H1 (cell line): ENCODE measurements at regions not wholly inside any gene's neighbourhood (a gene's known extent, or its start where the extent isn't known, plus 50 kb on each side); places are given as distances from the start of the nearest gene placed in this dataset.

Experiments used
- CTCF ChIP-seq, 3 experiments: IDR thresholded peaks; 1 replicate in 2 of 3; 2 replicates in 1 of 3; pipeline versions ENCODE4 v1.5.1 to v1.6.1; 2011; ENCODE audit warnings: low read length in 3 of 3, mild to moderate bottlenecking in 3 of 3, inconsistent platforms in 2 of 3, low read depth in 1 of 3, moderate library complexity in 1 of 3; ENCODE audit not compliant: insufficient read depth in 1 of 3; ENCODE audit errors: control extremely low read depth in 1 of 3
- E2F6 ChIP-seq: IDR thresholded peaks from 2 replicates; pipeline ENCODE4 v1.6.1; 2012; ENCODE audit warnings: inconsistent platforms
- POLR2A ChIP-seq, 2 experiments: IDR thresholded peaks; 1 replicate in 1 of 2; 2 replicates in 1 of 2; pipeline ENCODE4 v1.6.1; 2011; ENCODE audit warnings: low read depth in 2 of 2, low read length in 2 of 2, mild to moderate bottlenecking in 2 of 2; ENCODE audit errors: control extremely low read depth in 1 of 2
- RFX5 ChIP-seq: IDR thresholded peaks from 2 replicates; pipeline ENCODE4 v1.6.1; 2011; ENCODE audit warnings: low read depth, low read length, improper control_type of control experiment, borderline replicate concordance

DNA sequence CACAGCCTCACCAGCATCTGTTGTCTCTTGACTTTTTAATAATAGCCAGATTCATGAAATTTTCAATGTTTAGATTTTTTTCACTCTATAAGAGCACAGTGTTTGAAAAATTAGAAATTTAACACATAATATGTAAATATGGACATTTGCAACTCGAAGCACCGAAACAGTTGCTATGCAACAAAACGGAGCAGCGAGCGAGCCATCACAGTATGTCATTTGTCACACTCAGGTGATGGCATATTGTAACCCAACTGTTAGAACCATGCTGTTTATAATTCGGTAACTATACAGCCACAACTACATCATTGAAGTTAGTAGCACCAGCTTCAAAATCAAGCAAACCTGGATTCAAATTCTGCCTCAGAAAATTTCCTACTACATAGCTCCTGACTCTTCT, 410.8 kb downstream of the NPIPA8 start:
- TF ChIP-seq RFX5 (no peak), POLR2A (IDR thresholded peaks at IDR 0.05; ENCODE audit: control extremely low read depth in 1 of 2, low read depth in 2 of 2, low read length in 2 of 2) (no peak), E2F6 (no peak), CTCF (IDR thresholded peaks at IDR 0.05; ENCODE audit: control extremely low read depth in 1 of 3, insufficient read depth in 1 of 3, low read depth in 1 of 3, low read length in 3 of 3) (no peak)
